HG03045 (cell line): ENCODE measurements at regions not wholly inside any gene's neighbourhood (a gene's known extent, or its start where the extent isn't known, plus 50 kb on each side); places are given as distances from the start of the nearest gene placed in this dataset.

ENCODE experiments used
- ATAC-seq: cut with Tn5 transposase; IDR thresholded peaks from one replicate; pipeline ENCODE4 v1.9.1; 2021; ENCODE audit warnings: mild to moderate bottlenecking, moderate library complexity; ENCODE audit not compliant: unreplicated experiment

GRCh38 chr11:131109790-131110189 is 193.5 kb upstream of the SNX19 start:
- no peak for ATAC-seq

DNA sequence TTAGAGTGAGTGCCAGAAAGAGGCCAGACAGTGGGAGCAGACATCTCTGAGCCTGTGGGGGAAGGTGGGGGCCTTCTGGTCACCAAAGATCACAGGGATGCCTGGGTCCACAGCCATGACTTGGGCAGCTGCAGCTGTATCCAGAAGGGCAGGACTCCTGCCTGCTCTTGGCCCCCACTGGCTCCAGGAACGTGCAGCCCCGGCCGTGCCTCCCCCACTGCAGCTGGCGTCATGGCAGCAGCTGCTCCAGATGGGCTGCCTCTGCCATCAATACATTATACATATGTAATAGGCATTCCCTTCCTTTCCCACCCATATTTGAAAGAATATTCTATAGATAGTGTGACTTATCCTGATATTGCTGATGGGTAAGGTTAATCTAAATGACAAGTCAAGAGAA is 195.5 kb upstream of the SNX19 start:
- ATAC-seq: no peak

- ATAC-seq: no peak
Measured at GRCh38 chr11:131118247-131118646, 202.0 kb upstream of the SNX19 start.

DNA sequence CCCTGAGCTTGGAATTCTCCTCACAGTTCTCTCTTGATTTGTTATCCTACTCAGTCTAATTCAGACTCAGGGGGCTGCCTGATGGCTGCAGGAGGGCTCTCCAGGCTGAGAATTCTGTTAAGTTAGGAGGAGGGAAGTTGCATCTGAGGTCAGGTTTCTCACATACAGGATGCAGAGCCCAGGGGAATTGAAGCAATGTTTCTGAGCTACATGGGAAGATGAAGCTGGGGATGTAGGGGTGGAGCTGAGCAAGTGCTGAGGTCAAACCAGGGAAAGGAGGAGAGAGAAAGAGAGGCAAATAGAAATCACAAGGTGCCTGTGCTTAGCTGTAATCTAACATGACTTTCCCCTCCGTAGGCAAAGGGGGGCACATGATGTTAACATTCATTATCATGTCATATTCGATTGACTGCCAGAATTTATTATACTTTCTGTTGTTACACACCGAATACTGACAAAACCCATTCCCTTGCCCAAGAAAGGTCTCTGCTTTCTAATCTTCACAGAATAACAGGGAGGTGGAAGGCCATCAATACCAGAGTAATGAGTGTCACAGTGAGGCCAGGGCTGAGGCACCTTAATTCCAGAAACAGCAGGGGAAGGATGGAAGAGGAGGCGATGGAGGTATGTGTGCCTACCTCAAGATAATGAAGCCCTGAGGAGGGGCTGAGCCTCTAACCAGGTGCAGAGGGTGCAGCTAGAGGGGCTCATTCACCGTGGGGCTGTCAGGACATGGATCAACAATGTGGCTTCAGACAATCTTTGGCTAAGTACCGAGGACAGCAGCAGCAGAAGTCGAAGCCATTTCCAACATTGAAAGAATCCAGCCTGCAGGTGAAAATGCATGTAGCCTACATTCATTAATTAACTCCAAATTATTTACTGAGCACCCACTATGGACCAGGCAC is 205.4 kb upstream of the SNX19 start:
- ATAC-seq: no peak

DNA sequence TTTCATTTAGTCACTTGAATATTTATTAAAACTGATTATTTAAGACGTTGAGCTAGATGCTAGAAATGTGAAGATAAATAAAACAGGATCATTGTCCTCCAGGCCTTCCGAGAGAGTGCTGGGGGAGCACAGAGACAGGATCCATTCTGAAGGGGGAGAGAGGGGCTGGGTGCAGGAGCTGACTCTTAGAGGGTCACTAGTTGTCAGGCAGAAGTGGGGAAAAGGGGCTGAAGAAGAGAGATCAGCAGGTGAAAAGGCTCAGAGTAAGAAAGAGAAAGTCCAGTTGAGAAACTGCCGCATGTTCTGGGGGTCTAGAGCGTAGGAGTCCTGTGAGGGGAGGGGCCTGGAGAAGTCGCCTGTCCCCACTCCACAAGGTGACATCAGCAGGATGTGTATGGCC is 206.2 kb upstream of the SNX19 start:
- no peak for ATAC-seq

GRCh38 chr11:131129474-131129873 is 213.2 kb upstream of the SNX19 start:
- no peak for ATAC-seq

- no peak for ATAC-seq
Measured at GRCh38 chr11:131135611-131136010, 219.3 kb upstream of the SNX19 start.

GRCh38 chr11:131136486-131136885 is 220.2 kb upstream of the SNX19 start:
- ATAC-seq: no peak

DNA sequence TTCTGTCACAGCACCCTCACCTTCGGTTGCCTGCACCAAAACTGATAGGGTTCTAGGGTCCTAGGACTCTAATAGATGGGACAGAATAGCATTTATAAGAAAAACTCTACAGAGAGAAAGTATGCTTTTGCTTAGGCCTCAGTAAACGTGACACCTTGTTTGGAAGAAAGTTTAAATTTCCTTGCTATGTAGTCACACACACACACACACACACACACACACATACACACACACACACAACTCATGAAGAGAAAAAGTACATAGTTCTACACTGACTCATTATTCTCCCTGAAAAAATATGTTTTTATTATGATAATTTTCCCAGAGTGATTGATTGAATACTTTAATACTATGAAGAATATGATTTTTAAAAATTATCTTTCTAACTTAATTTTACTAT is 220.8 kb upstream of the SNX19 start:
- no peak for ATAC-seq

GRCh38 chr11:131138731-131139130 is 222.5 kb upstream of the SNX19 start:
- ATAC-seq: no peak

DNA sequence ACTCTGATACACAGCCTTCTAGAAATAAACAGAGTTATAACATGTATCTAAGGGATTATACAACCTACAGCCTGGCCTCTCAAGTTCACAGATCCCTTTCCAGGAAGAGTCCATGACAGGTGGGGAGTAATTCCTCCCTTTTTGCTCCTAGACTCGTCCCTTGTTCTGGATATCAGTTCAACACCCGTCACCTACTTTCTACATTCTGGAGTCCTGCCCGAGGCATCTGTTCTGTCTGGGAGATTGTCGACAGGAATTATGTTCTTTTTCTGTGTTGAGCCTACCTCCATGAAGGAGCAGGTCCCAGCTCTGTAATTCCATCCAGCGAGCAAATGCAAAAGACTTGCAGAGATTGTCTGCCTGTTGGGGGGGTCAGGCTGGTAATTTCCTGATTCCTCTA is 224.6 kb upstream of the NTM start:
- no peak for ATAC-seq

DNA sequence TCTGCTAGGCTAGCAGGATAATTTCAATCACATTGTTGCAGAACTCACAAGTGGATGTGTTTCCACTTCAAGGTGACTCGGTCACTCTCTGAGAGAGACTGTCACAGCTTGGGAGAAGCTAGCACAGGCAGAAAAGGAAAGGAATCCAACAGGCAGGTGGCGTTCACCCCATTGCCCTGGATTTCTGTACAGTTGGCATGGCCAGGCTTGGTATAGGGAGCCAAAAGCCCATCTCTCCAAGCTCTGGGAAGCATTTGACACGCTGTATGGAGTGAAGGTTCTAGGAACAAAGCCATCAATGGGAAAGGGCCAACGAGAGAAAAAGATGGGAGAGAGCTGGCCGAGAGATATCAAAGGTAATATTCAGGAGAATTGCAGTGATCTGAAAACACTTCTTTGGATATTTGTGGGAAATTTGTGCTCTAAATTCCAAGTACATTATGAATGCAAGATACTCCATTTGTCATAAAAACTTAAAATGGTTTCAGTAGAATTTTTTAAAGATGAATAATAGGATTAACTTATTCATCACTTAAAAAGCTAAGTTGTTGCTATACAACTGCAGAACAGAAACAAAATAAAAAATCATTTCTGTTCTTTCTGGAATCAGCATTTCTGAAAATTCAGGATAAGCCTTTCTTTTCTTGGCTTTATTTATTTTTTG is 223.5 kb upstream of the NTM start:
- ATAC-seq: no peak

GRCh38 chr11:131154351-131154750 is 216.1 kb upstream of the NTM start:
- ATAC-seq: no peak

DNA sequence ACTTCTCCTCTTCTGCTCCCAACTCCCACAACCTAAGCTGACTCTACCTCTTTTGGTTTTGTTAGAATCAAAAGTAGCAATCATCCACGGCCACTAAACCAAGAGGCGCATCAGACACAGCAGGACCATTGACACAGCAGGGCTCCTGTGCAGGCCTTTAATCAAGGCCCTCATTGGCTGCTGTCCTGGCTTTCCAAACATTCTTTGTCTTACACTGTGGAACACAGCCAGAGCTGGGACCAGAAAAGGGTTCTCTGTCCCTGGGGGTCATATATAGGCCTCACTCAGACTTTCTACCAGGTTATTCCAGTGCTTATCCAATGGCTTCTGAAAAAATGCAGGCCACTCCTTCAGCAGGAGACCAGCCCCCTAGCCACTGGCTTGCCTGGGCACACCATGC is 212.7 kb upstream of the NTM start:
- no peak for ATAC-seq

- no peak for ATAC-seq
Measured at GRCh38 chr11:131160846-131161245, 209.6 kb upstream of the NTM start.

- no peak for ATAC-seq
Measured at GRCh38 chr11:131163613-131164012, 206.8 kb upstream of the NTM start.

DNA sequence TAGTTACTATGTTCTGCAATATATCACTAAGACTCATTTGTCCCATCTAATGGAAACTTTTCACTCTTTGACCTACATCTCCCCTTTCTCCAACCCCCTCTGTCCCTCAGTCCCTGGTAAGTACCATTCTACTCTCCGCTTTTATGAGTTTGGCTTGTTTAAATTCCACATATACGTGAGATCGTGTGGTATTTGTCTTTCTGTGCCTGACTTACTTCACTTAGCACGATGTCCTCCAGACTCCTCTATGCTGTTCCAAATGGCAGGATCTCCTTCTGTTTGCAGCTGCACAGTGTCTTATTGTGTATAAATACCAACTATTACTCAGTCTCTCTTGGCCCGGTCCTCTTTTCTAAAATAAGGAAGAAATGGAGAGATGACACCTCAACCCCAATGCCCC is 205.4 kb upstream of the NTM start:
- no peak for ATAC-seq

DNA sequence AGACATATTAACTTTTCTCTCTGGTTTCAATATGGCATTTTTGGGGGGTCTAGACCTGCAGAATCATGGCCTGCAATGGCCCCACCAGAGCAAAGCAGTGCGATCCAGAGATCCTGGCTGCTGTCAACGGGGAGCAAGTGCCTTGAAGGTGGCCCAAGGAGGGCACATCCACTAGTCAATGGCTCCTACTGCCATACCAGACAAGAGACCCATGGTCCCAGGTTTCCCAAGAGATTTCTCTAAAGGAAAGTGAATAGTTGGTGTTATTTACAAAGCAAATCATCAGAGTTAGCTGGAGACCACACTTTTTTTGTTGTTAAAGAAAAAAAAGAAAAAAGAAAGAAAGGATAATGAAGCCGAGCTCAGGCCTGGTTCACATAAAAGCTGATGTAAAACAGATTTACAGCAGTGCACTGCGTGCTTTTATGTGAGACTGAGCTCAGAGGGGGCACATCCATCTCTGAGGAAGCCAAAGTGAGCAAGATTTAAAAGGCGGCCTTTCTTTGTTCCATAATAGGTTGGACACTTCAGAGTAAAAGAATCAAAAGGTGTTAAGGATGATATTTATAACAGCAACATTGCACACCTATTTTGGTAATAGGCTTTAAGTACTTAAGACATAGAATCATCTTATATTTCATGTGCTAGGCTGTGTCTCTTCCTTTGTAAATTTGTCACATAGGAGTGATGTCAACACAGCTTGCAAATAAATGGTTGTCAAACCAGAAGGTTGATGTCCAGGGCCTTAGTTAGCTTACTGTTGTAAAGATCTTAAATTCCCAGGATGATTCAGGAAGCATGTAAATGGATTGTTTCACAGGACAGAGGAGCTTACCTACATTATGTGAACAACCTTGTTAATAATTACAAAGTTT is 201.3 kb upstream of the NTM start:
- no peak for ATAC-seq

DNA sequence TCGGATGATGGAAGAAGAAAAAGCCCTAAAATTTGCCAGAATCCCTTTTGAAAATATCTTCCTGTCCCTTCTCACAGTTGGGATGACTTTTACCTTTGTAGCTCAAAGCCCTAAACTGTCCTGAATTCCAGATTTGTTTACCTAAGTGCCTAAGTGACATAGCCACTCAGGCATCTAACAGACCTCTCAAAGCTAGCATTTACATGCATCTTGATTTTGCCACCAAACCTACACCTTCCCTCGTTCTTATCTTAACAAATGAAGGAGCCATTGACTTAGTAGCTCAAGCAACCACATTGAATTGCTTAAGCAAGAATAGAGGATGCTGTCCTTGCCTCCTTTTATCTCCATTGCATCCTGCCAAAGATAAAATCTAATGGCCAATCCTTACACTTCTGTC is 198.4 kb upstream of the NTM start:
- no peak for ATAC-seq

- ATAC-seq: no peak
Measured at GRCh38 chr11:131178020-131178419, 192.4 kb upstream of the NTM start.

GRCh38 chr11:131178596-131178995 is 191.8 kb upstream of the NTM start:
- no peak for ATAC-seq
